Skeletal muscle tissue (tissue), 3 donors: ENCODE measurements at regions not wholly inside any gene's neighbourhood (a gene's known extent, or its start where the extent isn't known, plus 50 kb on each side); places are given as distances from the start of the nearest gene placed in this dataset.
"Not testable (repeated sequence)": the region's sequence is repeated elsewhere in the genome, so short reads cannot be mapped to it uniquely, and the experiment has no call there.

Experiments used
- H3K27ac ChIP-seq: one replicate; pipeline ENCODE4 v1.7.0; 2013; ENCODE audit warnings: mild to moderate bottlenecking, low read depth, low read length, inconsistent platforms
- H3K27me3 ChIP-seq, 3 donors: one replicate each; pipeline ENCODE4 v1.7.0; 2013; ENCODE audit warnings: low read length in 3 of 3; ENCODE audit not compliant: control insufficient read depth in 3 of 3, insufficient read depth in 3 of 3
- H3K36me3 ChIP-seq, 3 donors: one replicate each; pipeline ENCODE4 v1.7.0; 2013; ENCODE audit warnings: low read length in 3 of 3; ENCODE audit not compliant: control insufficient read depth in 3 of 3, insufficient read depth in 3 of 3
- H3K4me1 ChIP-seq, 3 donors: one replicate each; pipeline ENCODE4 v1.7.0; 2013; ENCODE audit warnings: low read length in 3 of 3, mild to moderate bottlenecking in 3 of 3; ENCODE audit not compliant: control insufficient read depth in 3 of 3, insufficient read depth in 3 of 3
- H3K4me3 ChIP-seq, 3 donors: one replicate each; pipeline ENCODE4 v1.7.0; 2013; ENCODE audit warnings: low read length in 3 of 3
- H3K9ac ChIP-seq, 3 donors: one replicate each; pipeline ENCODE4 v1.7.0; 2013; ENCODE audit warnings: low read length in 3 of 3, mild to moderate bottlenecking in 3 of 3, moderate library complexity in 2 of 3, low read depth in 1 of 3
- H3K9me3 ChIP-seq, 3 donors: one replicate each; pipeline ENCODE4 v1.7.0; 2013; ENCODE audit warnings: low read length in 3 of 3; ENCODE audit not compliant: control insufficient read depth in 3 of 3
- donor health status: Osteomylitis.

DNA sequence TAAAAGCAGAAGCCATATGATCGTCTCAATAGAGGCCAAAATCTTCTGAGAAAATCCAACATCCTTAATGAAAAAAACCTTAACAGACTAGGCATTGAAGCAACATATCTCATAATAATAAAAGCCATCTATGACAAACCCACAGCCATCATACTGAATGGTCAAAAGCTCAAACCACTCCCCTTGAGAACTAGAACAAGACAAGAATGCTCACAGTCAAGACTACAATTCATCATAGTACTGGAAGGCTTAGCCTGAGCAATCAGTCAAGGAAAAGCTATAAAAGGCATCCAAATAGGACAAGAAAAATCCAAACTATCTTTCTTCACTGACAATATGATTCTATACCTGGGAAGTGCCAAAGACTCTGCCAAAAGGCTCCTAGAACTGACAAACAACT is 2668.2 kb upstream of the PCDH20 start:
- Histone ChIP-seq H3K9me3 (no peaks in the 10 kb centered on the region), H3K27me3 (no peaks in the 10 kb centered on the region), H3K9ac (no peak overlapping the region), H3K4me3 (no peak overlapping the region), H3K4me1 (no peaks in the 10 kb centered on the region), H3K27ac (no peak overlapping the region), H3K36me3 (no peaks in the 10 kb centered on the region)

DNA sequence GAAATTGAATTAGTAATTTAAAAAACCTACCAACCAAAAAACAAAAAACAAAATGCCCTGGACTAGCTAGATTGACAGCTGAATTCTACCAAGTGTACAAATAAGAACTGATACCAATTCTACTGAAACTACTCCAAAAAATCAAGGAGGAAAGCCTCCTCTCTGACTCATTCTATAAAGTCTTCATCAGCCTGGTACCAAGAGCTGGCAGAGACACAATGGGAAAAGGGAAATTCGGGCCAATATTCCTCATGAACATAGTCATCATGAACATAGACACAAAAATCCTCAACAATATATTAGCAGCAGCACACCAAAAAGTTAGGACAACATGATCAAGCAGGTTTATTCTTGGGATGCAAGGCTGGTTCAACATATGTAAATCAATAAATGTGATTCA is 2667.7 kb upstream of the PCDH20 start:
- Histone ChIP-seq H3K36me3 (no peaks in the 10 kb centered on the region), H3K9ac (no peak overlapping the region)

GRCh38 chr13:64078480-64078936 is 2662.9 kb upstream of the PCDH20 start:
- Histone ChIP-seq H3K4me1 (no peaks in the 10 kb centered on the region), H3K9ac (no peak overlapping the region), H3K4me3 (no peak overlapping the region), H3K9me3 (no peaks in the 10 kb centered on the region), H3K27ac (no peak overlapping the region), H3K27me3 (no peaks in the 10 kb centered on the region), H3K36me3 (no peaks in the 10 kb centered on the region)

More for the DNA sequence above, 2667.7 kb upstream of the PCDH20 start:
- Histone ChIP-seq H3K9me3 (no peaks in the 10 kb centered on the region), H3K27me3 (no peaks in the 10 kb centered on the region), H3K4me1 (no peaks in the 10 kb centered on the region), H3K27ac (no peak overlapping the region), H3K4me3 (no peak overlapping the region)

- no peaks in the 10 kb centered on the region for H3K36me3 ChIP-seq
- no peak overlapping the region for H3K9ac ChIP-seq
- H3K4me3 ChIP-seq: no peak overlapping the region
- no peaks in the 10 kb centered on the region for H3K4me1 ChIP-seq
- H3K27ac ChIP-seq: no peak overlapping the region
- H3K27me3 ChIP-seq: no peaks in the 10 kb centered on the region
- H3K9me3 ChIP-seq: no peaks in the 10 kb centered on the region
These were observed 2662.4 kb upstream of the PCDH20 start for GRCh38 chr13:64078025-64078424.

- H3K9me3 ChIP-seq, H3K36me3 ChIP-seq, H3K9ac ChIP-seq, H3K4me1 ChIP-seq, H3K27me3 ChIP-seq, H3K4me3 ChIP-seq, H3K27ac ChIP-seq: not testable (repeated sequence)
These were observed 2661.6 kb upstream of the PCDH20 start for GRCh38 chr13:64077132-64077835.

DNA sequence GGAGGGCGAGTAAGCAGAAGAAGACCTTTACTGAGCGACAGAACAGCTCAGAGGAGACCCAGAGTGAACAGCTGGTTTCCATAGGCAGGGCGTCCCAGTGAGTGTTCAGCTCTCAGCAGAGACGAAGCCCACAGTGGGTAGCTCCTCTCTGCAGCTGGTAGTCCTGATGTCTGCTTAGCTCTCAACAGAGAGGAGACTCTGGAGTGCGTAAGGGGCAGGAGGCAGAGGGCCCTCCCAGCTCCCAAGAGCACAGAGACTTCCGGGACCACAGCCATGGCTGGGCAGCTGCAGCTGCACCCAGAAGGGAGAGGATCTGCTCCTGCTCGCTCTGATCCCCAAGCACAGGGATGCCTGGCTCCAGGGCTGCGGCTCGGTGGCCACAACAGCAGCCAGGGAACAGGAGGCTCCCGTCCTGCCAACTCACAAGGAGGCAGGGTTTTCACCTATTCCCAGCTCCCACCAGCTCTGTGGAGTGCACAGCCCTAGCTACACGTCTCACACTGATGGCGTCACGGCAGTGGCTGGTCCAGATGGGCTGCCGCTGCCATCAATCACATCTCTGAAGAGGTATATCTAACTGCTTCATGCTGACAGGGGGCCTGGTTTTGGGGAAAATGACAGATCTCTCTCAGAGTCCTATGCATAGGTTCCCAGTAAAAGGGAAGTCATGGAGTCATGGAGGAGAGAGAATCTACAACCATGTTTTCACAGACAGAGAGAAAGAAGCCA is 2660.1 kb upstream of the PCDH20 start:
- Histone ChIP-seq H3K4me1 (no peaks in the 10 kb centered on the region), H3K9ac (no peak overlapping the region), H3K4me3 (no peak overlapping the region), H3K36me3 (no peaks in the 10 kb centered on the region), H3K9me3 (no peaks in the 10 kb centered on the region), H3K27me3 (no peaks in the 10 kb centered on the region), H3K27ac (no peak overlapping the region)

DNA sequence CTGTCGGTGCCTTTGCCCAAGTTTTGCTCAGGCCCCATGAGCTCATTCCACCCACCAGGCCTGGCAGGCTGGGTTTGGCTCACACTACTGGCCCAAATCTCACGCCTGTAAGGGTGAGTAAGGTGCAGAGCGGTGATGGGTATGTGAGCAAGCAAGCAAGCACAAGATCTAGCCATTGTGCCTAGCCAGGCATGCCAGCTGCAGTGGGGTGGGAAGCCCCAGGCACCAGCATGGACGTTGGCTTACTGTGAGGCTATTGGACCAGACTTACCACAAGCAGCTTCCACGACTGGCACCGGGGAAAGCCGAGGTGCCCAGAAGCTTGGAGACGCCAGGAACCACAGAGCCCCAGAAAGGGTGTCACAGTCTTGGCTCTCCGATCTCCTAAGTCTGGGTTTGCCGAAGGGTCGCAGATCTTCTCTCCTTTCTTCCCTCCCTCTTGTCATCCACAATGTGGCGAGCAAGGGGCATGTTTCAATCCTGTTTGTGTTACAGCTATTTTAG is 2659.4 kb upstream of the PCDH20 start:
- H3K4me1 ChIP-seq: no peaks in the 10 kb centered on the region
- no peaks in the 10 kb centered on the region for H3K27me3 ChIP-seq
- no peak overlapping the region for H3K4me3 ChIP-seq
- no peak overlapping the region for H3K27ac ChIP-seq
- H3K9me3 ChIP-seq: no peaks in the 10 kb centered on the region
- no peak overlapping the region for H3K9ac ChIP-seq
- H3K36me3 ChIP-seq: no peaks in the 10 kb centered on the region

DNA sequence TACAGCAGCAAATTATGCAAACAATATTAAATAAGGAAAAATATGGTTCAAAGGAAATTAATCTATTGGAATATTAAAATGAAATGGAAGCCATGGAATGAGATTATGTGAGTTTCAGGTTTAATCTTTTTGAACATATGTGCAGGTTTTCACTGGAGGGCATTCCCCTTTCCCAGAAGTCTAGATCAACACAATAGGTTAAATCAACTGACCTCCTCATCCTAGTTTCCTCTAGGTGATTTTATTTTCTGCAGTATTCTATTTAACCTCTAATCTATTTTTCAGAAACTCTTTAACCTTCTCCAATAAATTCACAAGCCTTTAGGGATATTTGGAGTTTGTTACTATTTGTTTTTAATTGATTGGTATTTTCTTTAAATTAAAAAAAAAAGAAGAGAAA is 2657.6 kb upstream of the PCDH20 start:
- no peaks in the 10 kb centered on the region for H3K36me3 ChIP-seq
- H3K27ac ChIP-seq: no peak overlapping the region
- H3K27me3 ChIP-seq: no peaks in the 10 kb centered on the region
- no peak overlapping the region for H3K9ac ChIP-seq
- no peaks in the 10 kb centered on the region for H3K9me3 ChIP-seq
- H3K4me1 ChIP-seq: no peaks in the 10 kb centered on the region
- no peak overlapping the region for H3K4me3 ChIP-seq

DNA sequence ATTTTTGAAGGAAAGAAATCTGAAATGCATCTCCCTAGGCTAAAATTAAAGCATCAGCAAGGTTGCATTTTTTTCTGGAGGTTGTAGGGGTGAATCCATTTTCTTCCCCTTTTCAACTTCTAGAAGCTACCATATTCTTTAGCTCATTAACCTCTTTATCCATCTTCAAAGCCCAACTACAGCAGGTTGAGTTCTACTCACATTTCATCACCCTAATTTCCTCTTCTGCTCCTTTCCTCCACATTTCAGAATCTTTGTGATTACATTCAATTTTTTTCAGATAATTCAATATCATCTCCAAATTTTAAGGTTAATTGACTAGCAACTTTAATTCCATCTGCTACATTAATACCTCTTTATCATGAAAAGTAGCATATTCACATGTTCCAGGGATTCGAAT is 2655.7 kb upstream of the PCDH20 start:
- H3K4me3 ChIP-seq: no peak overlapping the region
- no peaks in the 10 kb centered on the region for H3K36me3 ChIP-seq
- no peaks in the 10 kb centered on the region for H3K9me3 ChIP-seq
- H3K27me3 ChIP-seq: no peaks in the 10 kb centered on the region
- no peaks in the 10 kb centered on the region for H3K4me1 ChIP-seq
- H3K27ac ChIP-seq: no peak overlapping the region
- no peak overlapping the region for H3K9ac ChIP-seq

- H3K36me3 ChIP-seq: no peaks in the 10 kb centered on the region
- H3K4me3 ChIP-seq: no peak overlapping the region
- H3K27ac ChIP-seq: no peak overlapping the region
- H3K9me3 ChIP-seq: no peaks in the 10 kb centered on the region
- H3K27me3 ChIP-seq: no peaks in the 10 kb centered on the region
- no peak overlapping the region for H3K9ac ChIP-seq
- no peaks in the 10 kb centered on the region for H3K4me1 ChIP-seq
These were observed 2654.2 kb upstream of the PCDH20 start for GRCh38 chr13:64069892-64070291.
